ENCODE measurements at regions not wholly inside any gene's neighbourhood (a gene's known extent, or its start where the extent isn't known, plus 50 kb on each side); places are given as distances from the start of the nearest gene placed in this dataset.

DNA sequence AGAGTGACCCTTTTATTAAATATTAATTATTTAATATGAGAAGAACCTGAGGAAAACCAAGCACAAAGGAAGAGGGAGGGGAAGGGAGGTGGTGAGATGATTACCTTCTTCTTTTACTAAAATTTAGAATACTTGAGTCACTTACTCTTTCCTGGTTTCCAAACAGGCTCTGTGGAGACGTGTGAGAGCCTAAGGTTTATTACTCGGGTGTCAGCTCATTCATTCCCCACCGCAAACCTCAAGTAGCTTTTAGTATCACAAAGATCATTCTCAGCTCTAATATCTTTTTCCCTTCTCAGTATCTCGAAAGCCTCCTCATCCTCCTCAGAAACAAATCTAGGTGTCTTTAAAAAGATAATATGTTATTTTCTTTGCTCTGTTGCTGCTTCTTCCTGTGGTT, 497.2 kb upstream of the JARID2 start:
- no peak for DNase-seq

DNA sequence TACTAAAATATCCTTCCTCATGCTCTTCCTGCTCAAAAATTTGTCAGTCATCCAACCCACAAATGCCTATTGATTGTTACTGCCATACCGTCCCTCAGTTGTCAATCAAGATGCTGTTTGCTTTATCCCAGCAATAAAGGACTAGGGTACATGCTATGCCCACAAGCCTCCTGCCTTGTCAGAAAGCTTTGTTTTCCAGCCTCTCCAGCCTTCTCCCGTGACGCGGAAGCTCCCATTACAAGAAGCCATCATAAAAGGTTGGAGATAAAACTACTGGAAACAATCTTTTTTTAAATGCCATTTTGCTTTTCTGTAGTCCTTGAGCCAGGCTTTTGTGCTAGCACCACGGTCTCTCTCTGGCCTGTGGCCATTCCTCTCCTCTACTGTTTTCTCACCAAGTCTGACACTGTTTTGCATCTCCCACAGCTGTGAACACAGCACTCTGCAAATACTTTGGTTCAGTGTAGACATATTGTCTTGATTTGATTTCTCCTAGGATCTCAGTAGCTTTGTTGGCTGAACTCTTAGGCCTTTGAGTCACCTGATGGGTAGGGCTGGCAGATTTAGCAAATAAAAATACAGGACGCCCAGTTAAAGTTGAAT, 495.7 kb upstream of the JARID2 start:
- DNase-seq: no peak

DNA sequence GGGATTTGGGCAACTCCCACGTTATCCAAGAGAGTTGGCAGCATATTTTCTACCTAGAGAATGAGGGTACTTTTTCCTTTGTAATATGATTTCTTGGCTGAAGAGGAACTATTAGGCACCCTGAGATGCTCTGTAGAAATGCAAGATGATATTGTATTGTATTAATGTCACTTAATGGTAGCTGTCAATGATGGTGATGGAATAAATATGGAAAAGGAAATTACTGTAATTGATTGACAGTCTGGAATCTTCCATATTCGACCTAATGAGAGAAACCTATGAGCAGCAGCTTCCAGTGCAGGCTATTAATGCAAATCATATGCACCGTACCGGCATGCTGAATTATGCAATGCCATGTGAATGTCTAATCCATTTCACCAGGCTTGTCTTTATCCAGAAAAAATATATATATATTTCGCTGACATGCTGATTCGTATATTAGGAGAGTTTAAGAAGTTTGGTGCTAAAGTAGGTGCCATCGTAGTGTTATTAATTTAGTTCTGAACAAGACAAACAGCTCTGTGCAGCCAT, 494.2 kb upstream of the JARID2 start:
- DNase-seq: no peak

DNA sequence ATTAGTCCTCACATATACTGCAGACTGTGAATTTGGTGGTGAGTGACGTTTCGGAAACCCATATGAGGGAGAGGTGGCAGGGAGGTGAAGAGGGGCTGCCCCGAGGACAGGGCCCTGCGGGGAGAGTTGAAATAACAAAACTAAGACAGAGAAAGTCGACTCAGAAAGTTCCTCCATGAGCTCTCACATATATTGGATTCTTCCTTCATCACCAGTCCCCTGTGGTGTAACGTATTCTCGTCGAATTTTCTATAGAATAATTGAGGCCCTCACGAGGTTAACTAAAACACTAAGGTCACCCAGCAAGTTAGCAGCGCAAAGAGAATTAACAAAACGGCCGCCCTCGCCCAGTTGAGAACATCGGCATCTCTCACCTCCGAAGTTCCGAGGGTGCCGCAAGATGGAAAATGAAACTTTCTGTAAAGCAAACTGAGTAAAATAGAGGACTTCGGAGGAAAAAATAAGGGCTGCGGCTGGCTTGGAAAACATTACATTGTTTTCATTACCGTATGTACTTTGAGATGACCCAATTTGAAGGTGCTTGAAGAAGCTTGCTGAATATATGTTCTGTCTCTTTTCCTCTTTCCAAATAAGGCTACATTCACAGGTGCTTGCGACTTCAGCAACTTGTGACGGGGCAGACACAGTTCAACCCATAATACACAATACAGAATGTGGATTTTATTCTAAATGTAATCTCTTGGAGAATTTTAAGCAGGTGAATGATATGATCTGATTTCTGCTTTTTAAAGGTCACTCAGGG, 490.9 kb upstream of the JARID2 start:
- peak; percentile 30 for DNase-seq

DNA sequence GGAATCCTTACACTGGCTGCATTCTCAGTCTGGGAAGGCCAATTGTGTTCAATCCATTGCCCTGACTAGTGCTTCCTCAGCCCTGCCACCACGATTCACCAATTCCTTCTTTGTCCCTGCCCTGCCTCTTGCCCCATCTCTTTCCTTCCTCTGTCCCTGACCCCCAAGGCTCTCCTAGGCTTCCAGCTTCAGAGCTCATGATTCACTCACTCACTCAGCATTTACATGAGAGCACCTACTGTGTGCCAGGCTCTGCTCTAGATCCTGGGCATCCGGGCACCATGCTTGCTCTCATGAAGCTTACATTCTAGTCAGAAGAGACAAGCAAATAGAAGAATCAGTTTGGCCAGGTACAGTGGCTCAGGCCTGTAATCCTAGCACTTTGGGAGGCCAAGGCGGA, 489.5 kb upstream of the JARID2 start:
- no peak for DNase-seq

DNA sequence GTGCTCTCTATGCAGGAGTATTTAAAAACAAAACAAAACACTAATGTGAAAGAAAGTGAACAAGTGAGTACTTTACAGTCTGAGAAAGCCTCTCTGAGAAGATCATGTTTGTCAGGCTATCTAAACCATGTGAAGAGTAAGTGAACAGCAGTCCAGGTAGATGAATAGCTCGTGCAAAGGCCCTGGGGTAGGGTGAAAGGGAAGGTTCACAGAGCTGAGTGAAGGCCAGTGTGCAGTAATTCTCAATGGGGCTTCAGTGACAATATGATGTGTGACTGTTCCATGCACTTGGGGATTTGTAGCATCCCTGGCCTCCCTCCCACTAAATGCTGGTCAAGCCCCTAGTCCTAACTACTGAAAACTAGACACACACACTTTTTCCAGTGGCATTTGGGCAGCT, 488.9 kb upstream of the JARID2 start:
- no peak for DNase-seq

DNA sequence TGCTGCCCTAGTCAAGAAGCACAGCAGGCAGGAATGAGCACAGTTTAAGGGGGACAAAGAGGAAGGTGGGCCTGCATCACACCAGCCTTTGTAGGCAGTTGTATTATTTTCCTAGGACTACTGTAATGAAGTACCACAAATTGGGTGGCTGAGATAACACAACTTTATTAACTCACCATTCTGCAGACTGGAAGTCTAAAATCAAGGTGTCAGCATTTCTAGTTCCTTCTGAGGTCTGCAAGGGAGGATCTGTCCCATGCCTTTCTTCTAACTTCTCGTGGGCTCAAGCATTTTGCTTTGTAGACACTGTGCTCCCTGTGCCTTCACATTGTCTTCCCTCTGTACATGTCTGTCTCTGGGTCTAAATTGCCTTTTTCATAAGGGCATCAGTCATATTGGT, 488.5 kb upstream of the JARID2 start:
- no peak for DNase-seq

DNA sequence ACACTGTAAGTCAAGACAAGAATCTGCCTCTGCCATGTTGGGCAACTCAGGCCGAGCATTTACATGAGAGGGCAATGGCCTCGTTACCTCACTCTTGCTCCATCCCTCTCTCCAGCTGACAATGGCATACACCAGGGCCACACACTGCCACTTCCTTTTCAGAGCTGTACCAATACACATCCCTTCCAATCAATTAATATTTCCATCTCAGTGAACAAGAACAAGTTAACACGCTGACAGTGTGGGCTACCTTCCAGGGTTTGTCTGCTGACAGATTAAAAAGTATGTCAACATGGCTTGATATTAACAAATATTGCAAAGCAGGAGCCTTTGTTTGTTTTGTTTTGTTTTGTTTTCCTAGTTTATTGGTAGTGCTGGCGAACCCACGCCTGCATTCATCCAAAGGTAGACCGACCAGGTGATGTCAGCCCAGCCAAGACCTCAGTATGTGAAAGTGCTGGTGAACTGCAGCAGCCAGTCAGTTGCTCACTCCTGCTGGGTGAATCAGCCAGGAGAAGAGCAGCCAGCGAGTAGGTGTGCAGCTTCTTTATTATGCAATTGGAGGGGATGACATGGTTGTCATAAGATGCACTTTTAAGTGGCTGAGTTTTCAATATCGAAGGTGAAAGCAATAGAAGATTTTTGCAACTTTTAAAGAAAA, 487.3 kb upstream of the JARID2 start:
- no peak for DNase-seq

DNA sequence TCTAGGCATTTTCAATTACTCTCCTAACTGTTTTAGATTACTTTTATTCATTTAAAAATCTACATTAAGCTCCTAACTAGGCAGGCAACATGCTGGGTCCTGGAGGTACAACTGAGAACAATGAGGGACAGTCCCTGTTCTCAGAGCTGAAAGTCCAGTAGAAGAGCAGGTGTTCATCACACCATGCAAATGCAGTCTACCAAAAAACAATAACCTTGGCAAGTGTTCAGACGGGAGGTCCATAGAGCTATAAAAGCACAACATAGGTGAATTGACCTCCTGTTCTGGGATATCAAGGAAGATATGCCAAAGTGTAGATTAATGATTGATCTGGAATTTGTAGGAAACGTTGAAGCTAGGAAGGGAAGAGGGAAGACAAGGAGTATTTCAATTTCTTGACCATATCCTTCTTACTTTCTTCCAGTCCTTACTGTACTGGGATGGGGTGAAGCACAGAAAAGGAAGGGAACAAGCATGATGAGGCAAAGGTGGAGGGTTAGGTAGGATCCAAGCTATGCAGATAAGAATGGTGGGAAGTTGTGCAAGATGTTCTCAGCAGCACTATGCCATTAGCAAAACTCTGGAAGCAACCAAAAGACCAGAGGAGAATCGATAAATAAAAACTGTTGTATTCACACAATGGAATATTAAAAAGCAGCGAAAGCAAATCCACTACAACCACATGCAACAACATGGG, 485.7 kb upstream of the JARID2 start:
- DNase-seq: no peak

DNA sequence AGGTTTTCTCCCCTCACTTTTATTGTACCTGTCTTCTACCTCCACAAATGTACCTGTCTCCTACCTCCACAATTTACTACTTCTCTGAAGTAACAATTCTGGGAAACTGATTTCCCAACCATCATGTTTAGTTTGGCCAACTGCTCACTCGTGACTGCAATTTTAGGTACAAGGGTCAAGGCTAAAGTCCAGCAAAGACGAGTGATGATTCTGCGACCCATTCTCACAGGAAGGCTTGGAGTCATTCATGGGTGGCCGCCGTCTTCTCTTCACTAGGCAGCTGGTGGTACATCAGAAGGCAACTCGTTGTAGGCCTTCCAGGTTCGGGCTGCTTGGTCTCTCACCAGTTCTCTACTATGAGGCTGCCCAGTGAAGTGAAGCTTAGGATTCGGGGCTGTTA, 483.8 kb upstream of the JARID2 start:
- DNase-seq: no peak

DNA sequence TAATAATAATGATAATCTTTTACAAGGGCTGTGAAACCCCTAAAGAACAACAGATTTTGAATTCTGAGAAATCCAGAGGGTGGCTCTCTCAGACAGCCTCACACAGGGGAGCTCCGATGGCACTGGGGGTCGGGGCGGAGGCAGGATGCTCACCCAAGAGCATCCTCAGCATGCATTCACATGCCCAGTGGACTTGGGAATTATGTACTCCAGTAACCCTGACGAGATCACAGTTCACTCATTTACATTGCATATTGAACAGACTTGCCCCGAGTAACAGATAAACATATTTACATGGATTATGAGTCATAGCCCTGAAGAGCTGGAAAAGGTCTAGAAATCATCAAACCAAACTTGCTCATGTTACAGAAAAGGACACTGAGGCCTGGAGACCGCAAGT, 482.7 kb upstream of the JARID2 start:
- no peak for DNase-seq

DNA sequence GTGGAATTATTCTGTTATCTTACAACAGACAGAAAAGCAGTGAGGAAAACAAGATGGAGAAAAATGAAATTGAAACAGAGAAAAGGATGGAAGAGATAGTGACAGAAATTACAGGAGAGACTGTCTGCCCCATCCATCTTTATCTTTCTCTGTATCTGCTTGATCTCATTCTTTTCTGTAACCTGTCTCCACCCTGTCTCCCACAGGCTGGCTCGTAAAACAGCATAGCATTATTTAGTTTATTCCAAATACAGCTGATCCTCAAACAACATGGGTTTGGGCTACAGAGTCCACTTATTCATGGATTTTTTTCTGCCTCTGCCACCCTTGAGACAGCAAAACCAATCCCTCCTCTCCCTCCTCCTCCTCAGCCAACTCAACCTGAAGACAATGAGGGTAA, 482.3 kb upstream of the JARID2 start:
- DNase-seq: no peak

DNA sequence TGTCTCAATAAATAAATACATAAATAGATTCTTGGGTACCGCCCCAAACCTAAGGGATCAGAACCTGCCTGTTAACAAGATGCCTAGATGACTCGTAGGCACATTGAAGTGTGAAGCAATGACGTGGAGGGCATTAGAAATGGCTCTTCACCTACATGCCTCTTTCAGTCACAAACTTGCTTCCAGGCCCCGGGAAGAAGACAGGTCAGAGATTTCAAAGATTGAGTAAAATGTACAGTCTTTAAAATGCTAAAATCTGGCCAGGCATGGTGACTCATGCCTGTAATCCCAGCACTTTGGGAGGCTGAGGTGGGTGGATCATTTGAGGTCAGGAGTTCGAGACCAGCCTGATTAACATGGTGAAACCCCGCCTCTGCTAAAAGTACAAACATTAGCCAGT, 480.8 kb upstream of the JARID2 start:
- DNase-seq: no peak

DNA sequence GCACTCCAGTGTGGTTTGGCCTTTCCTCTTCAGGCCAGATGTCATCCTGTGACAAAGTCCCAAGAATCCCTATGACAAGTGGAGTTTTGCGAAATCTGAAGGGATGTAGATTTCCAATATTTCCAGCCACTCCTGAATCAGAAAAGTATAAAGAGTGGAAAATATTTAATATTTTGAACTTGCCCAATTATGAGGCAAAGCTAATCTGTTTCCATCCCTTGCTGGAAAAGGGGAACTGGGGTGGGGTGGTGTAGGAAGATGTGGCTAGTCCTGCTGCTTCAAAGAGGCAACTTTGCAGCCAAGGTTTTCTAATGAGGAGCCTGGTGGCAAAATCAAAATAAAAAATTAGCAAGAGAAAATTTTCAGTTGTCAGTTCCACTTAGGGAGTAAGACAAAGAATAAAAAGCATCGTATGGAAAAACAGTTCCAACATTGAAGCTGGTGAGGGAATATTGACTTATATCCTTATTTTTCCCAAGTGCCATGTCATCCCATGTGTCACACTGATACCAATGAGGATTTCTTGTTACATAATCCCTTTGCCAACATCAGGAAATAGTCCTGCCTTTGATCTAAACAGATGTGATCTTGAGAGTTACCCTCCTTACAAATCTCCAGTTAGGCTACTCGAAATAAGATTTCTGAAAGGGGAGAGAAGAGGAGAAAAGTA, 480.0 kb upstream of the JARID2 start:
- DNase-seq: no peak

DNA sequence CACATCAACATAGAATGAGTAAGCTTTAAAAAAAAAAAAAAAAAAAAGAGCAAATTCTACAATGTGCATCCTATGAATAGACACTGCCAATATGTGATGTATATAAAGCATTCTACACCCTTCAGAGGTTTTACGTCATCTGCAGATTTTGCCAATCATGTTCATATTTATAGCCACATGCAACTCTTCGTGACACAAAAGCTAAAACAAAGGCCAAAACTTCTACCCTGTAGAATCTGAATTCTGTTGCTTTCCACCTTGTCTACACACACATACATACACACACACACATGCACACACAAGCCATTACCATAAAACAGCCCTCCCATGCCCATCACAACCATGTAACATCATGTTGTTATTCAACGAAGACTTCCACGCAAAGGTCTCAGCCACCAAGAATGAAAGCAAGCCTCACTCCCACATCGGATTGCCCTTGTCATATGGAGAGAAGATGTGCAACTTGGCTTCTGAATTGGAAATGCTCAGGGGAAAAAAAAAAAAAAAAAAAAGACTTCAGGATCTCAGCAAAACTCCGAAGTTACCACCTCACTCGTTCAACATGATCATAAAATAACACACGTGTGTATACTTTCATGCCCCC, 479.4 kb upstream of the JARID2 start:
- DNase-seq: no peak

DNA sequence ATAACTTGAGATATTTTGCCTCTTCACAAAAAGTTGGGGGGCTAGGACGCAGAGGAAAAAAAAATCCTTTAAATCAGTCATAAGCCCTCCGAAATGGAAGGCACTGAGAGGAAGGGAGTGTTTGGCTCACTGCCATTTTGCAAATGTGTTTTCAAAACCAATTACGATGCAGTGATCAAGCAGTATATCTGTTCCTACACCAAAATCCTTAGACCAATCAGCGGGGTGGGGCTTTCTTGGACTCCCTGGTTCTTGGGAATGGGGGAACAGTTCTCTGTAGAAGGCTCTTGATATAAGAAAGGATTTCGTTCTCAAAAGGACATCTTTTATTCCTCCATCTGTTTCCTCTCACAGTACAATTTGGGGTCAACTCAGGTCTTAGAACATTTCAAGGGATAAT, 478.6 kb upstream of the JARID2 start:
- no peak for DNase-seq

DNA sequence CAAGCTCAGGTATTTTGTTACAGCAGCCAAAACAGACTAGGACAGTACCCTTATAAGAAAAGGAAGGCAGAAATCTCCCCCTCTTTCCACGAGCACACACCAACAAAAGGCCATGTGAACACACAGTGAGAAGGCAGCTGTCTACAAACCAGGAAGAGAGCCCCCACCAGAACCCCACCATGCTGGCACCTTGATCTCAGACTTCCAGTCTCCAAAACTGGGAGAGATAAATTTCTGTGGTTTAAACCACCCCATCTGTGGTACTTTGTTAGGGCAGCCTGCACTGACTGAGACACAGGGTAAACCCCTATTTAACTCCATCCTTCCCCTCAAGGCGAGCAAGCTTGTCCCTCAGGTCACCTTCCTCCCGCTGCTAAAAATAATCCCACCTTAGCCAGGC, 475.8 kb upstream of the JARID2 start:
- no peak for DNase-seq

DNA sequence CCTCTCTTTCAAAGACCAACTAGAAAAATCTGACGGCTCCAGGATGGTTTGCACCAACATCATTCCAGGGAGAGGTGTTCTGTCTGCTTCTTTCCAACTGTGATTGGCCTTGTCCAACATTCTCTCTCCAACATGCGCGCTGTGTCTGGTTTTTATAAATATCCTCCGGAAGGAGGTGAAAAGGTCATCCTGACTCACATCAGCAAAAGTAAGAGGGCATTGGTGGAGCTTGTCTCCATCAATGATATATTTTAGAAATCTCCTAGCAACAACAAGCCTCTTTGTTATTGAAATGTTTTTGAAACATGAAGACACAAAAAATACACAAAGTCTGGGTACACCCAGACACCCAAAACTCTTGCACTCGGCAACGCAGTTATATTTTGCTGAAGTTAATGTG, 475.3 kb upstream of the JARID2 start:
- DNase-seq: no peak

DNA sequence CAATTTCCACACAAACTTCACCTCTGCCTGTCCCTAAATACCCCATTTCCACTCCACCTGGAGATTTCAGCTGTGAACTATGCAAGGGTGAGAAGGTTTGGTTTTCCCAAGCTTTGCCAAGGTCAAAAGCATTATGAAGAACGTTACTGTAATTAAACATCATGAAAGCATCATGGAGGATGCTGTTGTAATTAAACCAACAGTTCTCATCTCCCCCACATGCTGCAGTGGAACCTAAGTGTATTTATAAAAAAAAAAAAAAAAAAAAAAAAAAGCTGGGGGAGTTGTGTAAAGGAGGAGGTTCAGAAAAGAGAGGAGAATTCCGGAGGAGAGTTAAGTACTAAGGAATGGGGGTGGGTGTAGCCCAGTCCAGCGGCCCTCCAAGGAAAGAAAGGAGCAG, 474.9 kb upstream of the JARID2 start:
- no peak for DNase-seq

DNA sequence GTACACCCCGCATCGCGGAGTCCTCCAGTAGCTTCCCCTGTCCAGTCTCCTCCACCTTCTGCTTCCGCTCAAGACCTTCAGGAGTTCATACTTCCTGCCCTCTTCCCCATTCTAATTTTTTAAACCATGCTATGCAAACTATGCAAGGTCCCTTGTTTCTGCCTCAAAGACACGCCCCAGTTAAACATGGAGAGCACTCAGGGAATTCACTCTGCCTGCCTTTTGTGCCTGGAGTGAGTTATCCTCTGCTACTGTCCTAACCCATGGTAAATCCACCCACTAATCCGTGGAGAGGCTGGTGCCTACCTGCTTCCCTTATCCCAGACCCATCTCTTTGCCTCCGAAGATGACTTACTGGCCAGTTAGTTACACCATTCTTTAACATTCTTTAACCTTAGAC, 473.7 kb upstream of the JARID2 start:
- DNase-seq: no peak

DNA sequence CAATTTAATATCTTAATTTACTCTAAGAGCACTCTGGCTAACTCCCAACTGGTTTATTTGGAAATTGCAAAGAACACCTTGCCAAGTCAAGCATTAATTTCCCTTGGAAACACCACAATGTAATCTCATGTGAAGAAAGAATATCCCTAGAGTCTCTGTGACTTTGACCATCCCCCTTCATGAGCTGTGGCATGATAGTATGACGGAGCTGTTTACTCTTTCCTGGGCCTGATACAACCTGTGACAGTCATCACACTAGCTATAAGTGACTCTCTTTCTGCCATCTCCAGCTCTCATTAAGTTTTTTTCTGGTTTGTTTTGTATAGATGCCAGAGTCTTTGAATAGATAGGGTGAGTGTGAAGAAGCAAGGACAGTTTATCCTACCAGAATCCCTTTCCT, 470.3 kb upstream of the JARID2 start:
- no peak for DNase-seq

DNA sequence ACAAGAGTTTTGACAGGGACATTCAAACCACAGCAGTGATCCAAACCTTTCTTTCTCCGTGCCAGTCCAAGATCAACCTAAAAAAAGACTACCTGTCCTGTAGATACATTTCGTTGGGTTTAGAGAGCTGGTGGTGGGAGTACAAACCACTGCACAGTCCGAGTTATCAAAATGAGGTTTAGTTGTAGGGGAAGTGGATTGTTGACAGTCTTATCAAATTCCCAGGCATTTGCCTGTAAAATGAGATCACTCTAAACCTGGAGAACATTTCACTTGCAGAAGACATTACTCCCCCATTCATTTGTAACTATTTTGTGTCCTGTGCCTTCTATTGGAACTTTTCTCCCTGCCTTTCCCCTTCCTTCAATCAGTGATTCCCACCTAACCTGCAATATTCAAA, 469.6 kb upstream of the JARID2 start:
- DNase-seq: no peak

Measured in CD4-positive, alpha-beta T cell treated with Interleukin-15 for 1 hour (primary cell).